GM19455 (cell line): ENCODE measurements at regions not wholly inside any gene's neighbourhood (a gene's known extent, or its start where the extent isn't known, plus 50 kb on each side); places are given as distances from the start of the nearest gene placed in this dataset.

Source experiments
- ATAC-seq: cut with Tn5 transposase; IDR thresholded peaks from one replicate; pipeline ENCODE4 v1.9.1; 2021; ENCODE audit not compliant: unreplicated experiment

DNA sequence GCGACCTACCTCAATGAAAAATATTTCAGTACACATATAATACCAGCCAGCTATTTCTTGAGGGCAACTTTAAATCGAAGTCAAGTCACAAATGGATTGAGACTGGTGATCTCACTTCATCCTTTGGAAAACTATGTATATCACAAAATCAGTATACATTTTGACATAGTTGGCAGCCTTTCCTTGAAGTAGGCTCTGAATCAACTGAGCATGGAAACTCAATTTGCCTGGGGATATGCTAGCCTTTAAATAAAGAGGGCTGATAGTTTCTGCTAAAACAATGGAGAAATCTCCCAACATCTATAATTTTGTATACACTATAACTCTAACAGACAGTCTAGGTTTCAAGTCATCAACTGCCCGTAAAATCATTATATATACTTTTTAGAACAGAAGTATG is 282.8 kb upstream of the TENM3 start:
- no peak for ATAC-seq

DNA sequence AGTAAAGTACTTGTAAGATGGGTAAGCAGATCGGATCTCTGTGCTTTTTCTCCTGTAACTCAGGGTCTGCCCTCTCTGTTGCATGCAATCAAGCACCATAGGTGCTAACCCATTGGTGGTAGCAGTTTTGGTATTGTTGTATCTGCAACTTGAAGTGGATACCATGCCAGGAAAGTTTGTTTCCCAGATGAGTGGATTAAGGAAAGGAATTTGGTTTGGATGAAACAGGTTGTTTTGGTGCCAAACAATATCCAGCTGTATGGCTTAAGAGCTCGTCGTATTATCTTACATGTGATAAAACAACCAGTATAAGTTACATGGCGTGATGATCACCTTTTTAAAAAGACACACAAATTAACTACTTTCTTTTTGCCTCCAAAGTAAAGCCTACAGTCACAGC is 280.9 kb upstream of the TENM3 start:
- ATAC-seq, result no peak

DNA sequence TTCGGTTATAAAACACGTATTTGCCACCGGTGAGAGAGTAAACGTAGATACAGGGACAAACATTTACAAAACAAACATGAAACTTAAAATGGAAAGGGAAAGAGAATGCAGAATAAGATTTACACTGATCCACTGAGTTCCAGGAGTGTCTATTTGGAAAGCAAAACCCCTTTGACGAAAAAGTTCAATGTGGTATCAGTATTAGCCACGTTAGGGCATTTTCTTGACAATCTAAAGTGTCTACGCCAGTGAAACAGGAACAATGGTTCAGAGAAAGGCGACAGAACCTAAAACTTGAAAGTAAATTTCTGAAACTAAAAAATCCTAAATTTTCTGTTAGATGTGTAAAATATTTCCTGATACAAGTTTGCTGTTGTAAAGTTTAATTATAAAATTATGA is 278.5 kb upstream of the TENM3 start:
- no peak for ATAC-seq

DNA sequence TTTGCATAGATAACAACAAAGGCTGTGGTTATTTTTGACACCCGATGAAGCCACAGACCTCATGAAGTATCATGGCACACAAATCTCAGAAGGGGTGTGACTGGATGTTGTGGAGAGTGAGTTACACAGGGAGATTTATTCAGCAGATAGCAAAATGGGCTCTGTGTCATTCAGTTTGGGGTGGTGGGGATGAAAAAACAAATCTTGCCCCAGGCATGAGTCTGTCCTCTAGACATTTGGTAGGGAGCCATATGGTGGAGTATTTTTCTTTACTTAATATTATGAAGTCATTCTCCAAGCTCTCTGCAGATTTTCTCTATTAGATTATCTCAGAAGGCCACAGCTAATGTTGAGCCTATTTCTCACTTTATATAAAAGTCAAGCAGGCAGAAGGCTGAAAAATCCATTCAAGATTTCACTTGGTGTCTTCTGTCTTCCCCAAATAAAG is 277.1 kb upstream of the TENM3 start:
- no peak for ATAC-seq

DNA sequence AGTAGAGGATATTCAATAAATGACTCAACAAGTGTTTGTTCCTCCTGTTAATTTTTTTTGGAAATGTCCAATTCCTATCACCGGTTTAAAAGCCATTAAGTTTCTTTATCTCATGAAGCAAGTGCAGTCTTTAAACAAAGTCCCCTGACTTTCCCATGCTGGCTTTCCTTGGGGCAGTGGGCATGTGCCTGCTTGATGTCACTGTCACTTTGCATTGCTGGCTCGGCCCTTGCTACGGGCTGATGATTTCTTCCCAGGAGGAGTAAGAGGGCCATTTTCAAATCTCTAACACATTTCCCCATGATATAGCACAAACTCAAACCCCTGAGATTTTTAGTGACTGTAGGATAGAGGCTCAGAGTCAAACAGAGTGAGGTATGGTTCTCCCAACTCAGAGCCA is 275.8 kb upstream of the TENM3 start:
- no peak for ATAC-seq

DNA sequence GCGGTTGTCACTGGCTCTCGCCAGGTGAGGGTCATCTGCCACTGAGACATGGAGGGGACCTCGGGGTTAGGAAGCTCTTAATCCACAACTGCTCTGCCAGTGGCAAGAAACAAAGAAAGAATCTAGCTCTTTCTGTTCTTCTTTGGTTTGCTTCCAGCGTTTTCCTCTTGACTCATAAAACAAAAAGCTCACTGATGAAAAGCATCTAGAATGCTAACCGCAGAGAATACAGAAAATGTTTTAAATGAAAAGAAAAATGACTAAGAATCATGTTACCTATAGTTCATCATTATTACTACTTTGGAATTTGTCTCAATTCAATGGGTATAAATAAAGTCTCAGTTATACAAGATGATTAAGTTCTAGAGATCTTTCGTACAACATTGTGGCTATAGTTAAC is 274.8 kb upstream of the TENM3 start:
- no peak for ATAC-seq

DNA sequence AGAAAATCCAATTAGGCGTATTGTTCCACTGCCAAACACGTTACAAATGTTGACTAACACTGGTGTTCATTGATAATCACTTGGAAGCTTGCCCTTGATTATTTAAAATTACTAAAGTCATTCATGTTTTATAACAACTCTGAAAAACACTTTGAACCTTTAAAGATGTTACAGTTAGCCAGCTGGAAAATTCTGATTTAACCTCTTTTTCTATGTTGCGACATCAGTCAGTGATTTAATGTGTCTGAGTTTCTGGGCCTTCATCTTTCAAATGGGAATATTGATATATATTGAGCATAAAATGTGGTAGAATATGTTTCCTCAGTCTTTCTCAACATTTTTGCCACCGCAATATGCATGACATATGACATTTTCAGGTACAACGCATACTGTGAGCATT is 274.1 kb upstream of the TENM3 start:
- no peak for ATAC-seq

DNA sequence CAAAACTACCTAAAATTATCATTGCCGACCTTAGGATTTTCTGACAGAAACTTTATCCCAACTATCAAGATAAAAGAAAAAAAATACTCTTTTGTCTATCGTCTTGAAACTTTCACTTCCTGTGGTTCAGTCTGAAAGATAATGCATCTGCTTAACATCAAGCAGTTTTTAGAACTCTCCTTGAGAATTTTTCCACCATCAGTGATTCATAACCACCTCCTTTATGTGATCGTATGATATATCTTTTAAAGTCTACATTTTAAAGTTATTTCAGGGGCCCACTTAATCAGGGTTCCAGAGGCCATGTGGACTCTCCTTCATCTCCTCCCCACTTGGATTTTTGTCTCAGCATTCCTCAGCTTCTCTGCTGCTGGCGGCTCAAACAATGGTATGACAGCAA is 272.8 kb upstream of the TENM3 start:
- ATAC-seq, result no peak

DNA sequence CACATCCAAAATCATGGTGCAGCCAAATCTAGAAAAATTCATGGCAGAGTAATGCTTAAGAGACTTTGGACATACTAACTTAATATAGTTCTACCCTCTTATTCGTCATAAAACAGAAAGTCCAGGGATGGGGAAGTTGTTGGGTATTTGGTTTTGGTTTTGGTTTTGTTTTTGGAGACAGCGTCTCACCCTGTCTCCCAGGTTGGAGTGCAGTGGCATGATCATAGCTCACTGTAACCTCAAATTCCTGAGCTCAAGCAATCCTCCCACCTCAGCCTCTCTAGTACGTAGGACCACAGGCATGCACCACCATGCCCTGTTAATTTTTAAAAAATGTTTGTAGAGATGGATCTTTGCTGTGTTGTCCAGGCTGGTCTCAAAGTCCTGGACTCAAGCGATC is 271.8 kb upstream of the TENM3 start:
- ATAC-seq, result no peak

DNA sequence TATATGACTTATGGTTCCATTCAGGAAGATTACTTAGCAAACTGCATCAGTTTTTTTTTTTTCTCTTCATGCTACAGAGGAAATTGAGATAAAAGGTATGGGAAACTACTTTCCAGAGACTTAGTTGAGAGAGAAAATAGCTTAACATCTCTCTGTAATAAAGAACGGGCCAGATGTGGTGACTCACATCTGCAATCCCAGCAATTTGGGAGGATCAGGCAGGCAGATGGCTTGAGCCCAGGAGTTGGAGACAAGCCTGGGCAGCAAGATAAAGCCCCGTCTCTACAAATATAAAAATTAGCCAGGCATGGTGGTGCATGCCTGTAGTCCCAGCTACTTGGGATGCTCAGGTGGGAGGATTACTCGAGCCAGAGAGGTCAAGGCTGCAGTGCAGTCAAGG is 271.2 kb upstream of the TENM3 start:
- no peak for ATAC-seq

DNA sequence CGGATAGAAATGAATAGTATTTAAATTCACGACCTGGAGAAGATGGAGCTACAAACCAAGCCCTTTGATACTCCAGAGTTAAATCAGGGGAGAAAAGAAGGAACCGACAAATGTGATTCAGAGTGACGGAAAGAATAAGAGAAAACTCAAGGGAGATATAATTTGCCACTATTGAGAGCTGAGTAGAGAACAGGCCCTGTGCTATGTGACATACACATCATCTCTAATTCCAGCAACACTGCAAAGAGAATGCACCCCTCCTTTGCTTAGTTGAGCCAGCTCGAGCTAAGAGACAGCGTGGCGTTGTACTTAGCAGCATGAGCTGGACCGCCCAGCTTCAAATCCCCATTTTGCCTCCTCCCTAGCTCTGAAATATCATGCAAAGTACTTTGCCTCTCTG is 266.4 kb upstream of the TENM3 start:
- no peak for ATAC-seq

DNA sequence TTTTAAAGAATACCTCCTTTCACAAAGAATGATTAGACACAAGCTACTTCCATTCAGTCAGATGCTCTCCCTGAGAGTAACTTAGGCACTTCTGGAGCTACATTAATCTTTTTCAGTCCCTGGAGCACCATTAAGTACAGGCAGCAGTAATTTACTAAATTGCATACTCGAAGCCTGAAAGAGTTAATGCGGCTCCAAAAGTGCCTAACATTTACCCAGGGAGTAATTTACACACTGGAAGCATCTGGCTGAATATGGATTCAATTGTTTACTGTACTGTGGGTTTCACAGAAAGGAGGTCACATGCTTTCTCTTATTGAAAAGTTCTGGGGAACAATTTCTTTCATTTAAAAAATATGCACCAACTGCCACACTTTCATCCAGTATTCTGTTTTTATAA is 260.8 kb upstream of the TENM3 start:
- no peak for ATAC-seq

DNA sequence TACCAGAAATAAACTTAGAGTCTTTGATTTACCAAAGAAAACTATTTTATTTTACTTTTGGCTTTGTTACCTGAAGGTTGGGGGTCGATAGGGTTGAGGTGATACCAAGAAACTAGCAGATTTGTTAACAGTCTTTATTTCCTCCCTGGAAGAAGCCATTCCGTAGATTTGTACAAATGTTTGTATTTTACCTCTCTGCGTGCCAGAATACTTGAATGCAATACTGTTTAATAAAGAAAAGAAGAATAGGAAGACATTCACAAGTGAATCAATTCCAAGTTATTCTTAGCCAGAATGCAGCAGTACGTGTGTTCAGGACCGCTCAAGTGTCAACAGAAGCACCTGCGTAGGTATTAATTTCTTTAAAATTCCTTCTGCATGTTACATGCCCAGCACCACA is 260.3 kb upstream of the TENM3 start:
- ATAC-seq, result no peak

DNA sequence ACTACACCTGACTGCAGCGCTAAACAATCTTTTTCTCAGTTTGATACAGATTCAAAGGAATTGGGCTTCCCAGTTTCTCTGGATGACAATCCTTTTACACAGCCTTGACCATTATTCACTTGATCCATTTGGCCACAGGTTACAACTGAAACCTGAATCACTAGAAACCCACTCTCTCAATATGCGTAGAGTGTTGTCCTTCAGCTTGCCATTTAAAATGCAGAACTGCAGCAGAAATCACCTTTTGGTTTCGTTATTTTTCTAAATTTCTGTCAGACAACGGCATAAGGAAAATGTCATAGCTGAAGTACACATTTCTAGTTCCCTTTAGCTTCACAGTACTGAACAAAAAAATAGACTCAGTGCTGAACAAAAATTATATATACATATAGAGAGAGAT is 255.8 kb upstream of the TENM3 start:
- ATAC-seq, result no peak

DNA sequence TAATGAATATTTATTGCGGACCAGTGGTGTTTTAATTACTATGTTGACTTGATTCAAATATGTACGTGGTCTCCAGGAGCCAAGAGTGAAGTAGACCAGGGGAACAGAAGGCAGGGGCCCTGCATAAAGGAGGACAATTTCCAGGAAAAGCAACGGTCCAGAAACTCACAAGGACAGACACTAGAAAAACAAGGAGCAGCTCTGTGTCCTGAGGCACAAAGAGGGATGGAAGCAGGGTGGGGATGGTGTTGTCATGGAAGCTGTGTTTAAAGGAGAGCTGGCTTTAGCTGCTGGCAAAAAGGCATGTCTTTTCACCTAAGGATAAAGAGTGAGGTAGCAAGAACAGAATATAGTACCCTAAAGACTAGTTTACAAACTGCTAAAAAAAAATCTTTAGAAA is 254.1 kb upstream of the TENM3 start:
- ATAC-seq, result no peak

DNA sequence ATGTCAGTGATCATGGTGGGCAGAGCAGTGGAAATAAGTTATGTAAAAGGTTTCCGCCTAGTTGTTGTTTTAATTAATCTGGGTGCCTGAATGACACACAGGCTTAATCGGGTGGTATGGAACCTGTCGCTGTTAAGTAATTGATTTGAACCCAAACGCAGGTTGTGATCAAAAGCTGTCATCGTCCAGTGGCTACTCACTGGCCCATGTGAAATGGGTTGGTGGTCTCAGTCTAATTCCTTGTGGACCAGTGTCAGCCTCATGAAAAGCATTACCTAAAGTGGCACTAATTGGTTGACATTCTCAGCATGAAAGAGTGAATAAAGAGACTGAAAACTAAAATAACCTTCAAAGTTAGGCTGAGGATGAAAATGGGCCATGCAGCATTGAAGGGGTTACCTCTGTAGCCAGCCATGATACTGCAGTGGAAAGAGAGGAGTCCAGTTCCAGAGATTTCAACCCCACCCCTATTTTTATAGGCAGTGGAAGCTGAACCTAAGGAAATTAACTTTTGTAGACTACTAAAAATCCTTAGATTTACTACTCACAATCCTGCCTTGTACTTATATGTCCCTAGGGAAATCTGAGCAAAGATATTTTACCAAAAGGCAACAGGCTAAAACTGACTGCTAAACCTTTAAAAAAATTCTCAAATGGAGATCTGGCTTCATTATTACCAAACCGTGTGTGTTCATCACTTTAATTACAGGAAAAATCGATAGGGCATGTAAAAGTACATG is 251.7 kb upstream of the TENM3 start:
- no peak for ATAC-seq

DNA sequence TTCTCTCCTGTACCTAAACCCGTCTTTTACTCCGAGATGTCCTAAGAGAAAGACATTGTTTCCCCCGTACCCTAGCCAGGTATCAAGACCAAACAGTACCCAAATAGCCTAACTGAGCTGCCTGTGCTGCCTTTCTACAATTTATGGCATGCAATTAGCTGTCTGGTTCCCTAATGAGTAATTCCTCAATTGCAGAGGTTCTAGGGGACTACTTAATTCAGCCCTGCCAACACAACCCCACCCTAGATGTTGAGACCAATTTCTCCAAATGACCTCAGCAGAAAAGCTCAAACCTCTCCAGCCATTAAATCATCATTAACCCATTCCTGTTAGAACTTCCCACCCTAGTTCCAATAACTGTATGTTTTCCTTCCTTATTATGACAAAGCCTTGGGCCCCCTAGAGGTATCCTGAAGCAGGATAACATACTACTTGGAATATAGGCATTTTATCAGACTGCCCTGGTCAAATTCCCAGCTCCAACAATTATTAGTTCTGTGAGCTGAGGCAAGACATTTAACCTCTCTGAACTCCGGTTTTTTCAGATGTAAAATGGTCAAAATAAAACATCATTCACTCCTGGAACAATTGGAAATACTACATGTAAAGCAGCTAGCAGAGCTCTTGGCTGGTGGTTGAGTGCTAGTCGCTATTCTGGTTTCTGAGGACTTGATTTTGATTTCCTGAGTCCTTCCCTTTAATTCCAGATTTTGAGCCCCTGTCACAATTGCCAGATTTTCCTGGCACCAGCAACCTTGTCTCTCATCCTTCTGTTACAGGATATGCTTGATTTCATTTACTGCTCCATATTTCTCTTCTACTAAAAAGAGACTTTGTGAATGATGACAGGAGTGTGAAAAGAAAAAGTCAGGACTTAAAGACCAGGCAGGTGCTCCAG is 244.6 kb upstream of the TENM3 start:
- no peak for ATAC-seq

DNA sequence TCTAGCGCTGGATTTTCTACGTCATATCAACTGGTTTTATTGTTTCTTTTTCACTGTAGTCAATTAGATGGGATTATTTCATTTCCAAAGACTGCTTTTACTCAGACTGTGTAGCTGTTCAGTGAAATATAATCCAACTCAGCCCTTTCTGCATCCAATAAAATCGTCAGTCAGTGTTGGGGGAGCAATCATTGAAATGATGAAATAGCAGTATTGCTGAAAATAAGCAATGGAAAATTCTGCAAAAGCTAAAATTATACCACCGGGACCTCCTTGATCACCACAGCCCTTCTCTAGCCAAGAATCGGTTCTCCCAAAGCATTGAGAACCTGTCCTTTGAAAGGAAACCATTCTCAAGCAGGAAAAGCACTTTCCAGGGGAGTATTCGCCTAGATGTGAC is 243.1 kb upstream of the TENM3 start:
- no peak for ATAC-seq

DNA sequence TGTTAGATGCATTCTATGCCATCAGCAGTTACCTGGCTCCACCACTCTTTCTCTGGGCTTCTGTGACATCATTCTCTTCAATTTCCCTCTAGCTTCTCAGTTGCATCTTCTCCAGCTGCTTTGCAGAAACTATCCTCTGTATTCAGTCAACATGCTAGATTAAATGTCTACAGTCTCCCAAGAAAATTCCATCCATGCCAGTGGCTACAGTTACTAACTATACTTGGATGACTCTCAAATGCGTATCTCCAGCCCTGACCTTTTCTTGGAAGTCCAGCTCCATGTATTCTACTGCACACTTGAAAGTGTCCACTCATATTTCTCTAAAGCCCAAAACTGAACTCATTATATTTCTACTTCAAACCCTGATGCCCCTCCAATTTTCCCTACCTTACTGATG is 232.3 kb upstream of the TENM3 start:
- ATAC-seq, result no peak

DNA sequence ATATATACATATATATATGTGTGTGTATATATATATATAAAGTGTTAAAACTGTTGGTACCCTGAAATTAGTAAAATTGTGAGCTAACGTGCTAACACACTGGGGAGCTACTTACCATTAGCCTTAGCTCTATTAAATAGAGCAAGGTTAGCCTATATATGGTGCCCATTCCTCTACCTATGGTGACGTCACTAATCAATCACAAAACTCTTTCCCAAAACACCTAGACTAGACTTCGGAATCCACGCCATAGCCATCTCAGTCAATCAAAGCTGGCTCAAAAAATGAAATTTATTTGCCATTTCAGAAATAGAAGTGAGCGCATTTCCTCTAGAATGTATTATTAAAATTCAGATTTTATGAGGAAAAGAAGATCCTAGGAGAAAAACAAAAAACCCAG is 229.0 kb upstream of the TENM3 start:
- no peak for ATAC-seq

DNA sequence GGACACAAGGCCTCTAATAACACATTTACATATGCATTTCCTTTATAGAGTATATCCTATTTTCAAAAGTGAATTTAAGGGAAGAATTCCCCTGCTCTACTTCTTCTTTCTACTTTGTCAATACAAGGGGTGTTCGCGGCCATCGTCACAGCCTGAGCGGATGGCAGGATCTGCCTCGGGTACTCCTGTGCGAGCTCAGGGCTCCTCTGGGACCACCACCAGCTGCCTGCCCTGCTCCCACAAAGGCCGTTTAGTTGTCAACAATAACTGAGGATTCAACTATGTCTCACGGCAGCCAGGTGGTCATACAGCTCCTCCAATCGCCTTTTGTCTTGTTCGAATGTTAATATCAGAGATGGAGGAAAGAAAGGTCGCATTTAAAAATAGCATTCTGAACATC is 228.2 kb upstream of the TENM3 start:
- ATAC-seq, result no peak

DNA sequence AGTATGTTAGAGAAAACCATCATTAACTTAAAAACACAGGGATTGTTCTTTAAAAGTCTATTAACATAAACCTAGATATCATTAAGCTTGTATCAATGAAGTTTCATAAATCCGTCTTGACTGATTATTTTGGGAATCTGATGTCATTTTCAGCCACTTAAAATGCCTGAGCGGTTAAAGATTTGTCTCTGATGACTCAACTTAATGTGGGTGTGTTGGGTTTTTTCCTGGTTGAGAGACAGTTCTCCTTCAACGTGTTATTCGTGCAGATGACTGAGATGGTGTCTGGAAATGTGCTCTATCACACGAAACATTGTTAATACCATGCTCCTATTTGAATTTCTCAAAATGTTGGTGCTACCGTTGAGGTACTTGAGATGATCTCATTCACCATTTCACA is 227.3 kb upstream of the TENM3 start:
- ATAC-seq, result no peak

DNA sequence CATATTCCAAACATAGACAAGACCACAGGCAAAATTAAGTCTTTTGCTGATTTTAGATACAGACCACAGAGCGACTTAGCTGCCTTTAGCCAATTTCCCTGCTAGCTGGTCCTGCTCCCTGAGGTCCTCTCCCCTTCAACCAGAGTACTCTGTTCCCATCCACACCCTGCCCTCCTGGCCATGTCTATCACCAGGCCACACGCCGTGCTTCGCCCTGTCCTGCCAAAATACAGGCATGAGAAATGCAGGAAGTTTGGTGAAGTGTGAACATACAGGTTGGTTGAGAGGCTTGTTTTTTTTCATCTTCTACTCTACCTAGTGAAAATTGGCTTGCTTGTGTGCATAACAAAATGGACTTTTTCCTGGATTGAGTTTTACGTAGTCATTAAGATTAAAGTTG is 226.2 kb upstream of the TENM3 start:
- ATAC-seq, result no peak
